Transverse colon (tissue), 4 donors: ENCODE measurements at regions not wholly inside any gene's neighbourhood (a gene's known extent, or its start where the extent isn't known, plus 50 kb on each side); places are given as distances from the start of the nearest gene placed in this dataset.

Source experiments
- DNase-seq: peaks from one replicate; pipeline ENCODE4 v3.0.0-alpha.2; 2019
- H3K27ac ChIP-seq, 4 donors: fragments of 200-600 bp; sonication (generic); 2 replicates each; pipeline ENCODE4 v1.5.1; 2016 to 2018; ENCODE audit warnings: inconsistent platforms in 4 of 4
- H3K27me3 ChIP-seq: fragments of 200-600 bp; sonication (generic); 2 replicates; pipeline ENCODE4 v1.5.1; 2017; ENCODE audit warnings: inconsistent platforms
- H3K36me3 ChIP-seq, 4 donors: fragments of 200-600 bp; sonication (generic); 2 replicates each; pipeline ENCODE4 v1.5.1; 2017 to 2019; ENCODE audit warnings: inconsistent platforms in 4 of 4
- H3K4me1 ChIP-seq, 4 donors: fragments of 200-600 bp; sonication (generic); 2 replicates each; pipeline ENCODE4 v1.5.1; 2017 to 2020; ENCODE audit warnings: inconsistent platforms in 4 of 4
- H3K4me3 ChIP-seq, 4 donors: fragments of 200-600 bp; sonication (generic); 1 replicate in 1 of 4; 2 replicates in 3 of 4; pipeline versions ENCODE4 v1.5.1 to v1.6.1; 2017 to 2019; ENCODE audit warnings: inconsistent platforms in 4 of 4
- H3K9me3 ChIP-seq, 2 donors: fragments of 200-600 bp; sonication (generic); 2 replicates each; pipeline ENCODE4 v1.5.1; 2017 to 2019; ENCODE audit warnings: inconsistent platforms in 2 of 2
- EP300 ChIP-seq: sonication (generic); formaldehyde crosslinking; IDR thresholded peaks from one replicate; pipeline ENCODE4 v1.6.1; 2017; ENCODE audit warnings: antibody characterized with exemption, low read depth
- POLR2A ChIP-seq: fragments of 450-650 bp; IDR thresholded peaks from one replicate; pipeline ENCODE4 v1.6.1; 2016; ENCODE audit warnings: antibody characterized with exemption, mild to moderate bottlenecking, moderate library complexity
- POLR2AphosphoS5 ChIP-seq, 3 donors: sonication (generic); formaldehyde crosslinking; IDR thresholded peaks; one replicate each; pipeline ENCODE4 v1.6.1; 2016; ENCODE audit warnings: antibody characterized with exemption in 3 of 3
- WGBS, 2 donors: methylation state at CpG; one replicate each; pipeline ENCODE4 v1.1.5; 2018; ENCODE audit warnings: low coverage in 1 of 2; 5-methylcytosine and 5-hydroxymethylcytosine counted together
- in situ Hi-C, 4 donors: fragments of 200-750 bp; cut with MboI; loops; one replicate each; pipeline versions ENCODE4 v1.15.0 to v1.15.1; 2017; ENCODE audit warnings: low sequenced_read_pairs in 3 of 4, low pct_ligation_motif_present in 1 of 4, low pct_unique_long_range_greater_than_20kb in 1 of 4
- intact Hi-C: fragments of 100-400 bp; cut with DNase I; formaldehyde crosslinking; loops from one replicate; pipeline ENCODE4 v1.15.1; 2023; ENCODE audit warnings: low total_unique reads
- TF ChIP-seq, protein P1 (sequence below), 5 experiments: fragments of 200-600 bp in 3 of 5; fragments of 450-650 bp in 2 of 5; sonication (generic) in 3 of 5; IDR thresholded peaks; 1 replicate in 2 of 5; 2 replicates in 3 of 5; pipeline ENCODE4 v1.5.1; 2016 to 2017; ENCODE audit warnings: antibody characterized with exemption in 5 of 5, inconsistent platforms in 3 of 5, mild to moderate bottlenecking in 2 of 5, moderate library complexity in 1 of 5

DNA sequence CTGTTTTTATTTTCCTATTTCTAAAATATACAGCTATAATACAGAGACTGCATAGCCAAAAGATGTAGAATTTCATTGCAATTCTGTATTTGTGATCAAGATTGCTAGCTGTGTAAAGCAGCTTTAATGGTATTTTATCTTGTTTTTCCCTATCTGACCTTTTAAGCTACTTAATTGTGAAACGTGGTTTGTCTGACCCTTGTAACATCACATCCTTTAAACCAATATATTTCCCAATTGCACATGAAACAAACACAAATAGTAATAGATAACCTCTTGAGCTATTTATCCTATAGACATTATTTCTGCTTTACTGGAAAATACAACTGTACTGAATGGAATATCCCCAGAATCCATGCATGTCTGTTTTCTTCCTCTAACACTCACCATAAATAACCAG lies 112.2 kb upstream of the PLPPR4 start:
- H3K9me3 ChIP-seq: no peaks in the 10 kb centered on the region
- intact Hi-C loops (no loop called here), in situ Hi-C loops (no loop called here)
- no peak overlapping the region for H3K4me3 ChIP-seq
- no peak overlapping the region for H3K27ac ChIP-seq
- no peaks in the 10 kb centered on the region for H3K27me3 ChIP-seq
- no peaks in the 10 kb centered on the region for H3K4me1 ChIP-seq
- 43 to 54% methylated on average over 1 of the region's 1 CpG for WGBS, 2 donors
- TF ChIP-seq, protein P1, sequence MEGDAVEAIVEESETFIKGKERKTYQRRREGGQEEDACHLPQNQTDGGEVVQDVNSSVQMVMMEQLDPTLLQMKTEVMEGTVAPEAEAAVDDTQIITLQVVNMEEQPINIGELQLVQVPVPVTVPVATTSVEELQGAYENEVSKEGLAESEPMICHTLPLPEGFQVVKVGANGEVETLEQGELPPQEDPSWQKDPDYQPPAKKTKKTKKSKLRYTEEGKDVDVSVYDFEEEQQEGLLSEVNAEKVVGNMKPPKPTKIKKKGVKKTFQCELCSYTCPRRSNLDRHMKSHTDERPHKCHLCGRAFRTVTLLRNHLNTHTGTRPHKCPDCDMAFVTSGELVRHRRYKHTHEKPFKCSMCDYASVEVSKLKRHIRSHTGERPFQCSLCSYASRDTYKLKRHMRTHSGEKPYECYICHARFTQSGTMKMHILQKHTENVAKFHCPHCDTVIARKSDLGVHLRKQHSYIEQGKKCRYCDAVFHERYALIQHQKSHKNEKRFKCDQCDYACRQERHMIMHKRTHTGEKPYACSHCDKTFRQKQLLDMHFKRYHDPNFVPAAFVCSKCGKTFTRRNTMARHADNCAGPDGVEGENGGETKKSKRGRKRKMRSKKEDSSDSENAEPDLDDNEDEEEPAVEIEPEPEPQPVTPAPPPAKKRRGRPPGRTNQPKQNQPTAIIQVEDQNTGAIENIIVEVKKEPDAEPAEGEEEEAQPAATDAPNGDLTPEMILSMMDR (IDR thresholded peaks at IDR 0.05): no peak
- TF ChIP-seq EP300: no peak
- TF ChIP-seq POLR2AphosphoS5 (IDR thresholded peaks at IDR 0.05): no peak
- no peak for TF ChIP-seq POLR2A
- DNase-seq: no peak
- H3K36me3 ChIP-seq: no peaks in the 10 kb centered on the region

DNA sequence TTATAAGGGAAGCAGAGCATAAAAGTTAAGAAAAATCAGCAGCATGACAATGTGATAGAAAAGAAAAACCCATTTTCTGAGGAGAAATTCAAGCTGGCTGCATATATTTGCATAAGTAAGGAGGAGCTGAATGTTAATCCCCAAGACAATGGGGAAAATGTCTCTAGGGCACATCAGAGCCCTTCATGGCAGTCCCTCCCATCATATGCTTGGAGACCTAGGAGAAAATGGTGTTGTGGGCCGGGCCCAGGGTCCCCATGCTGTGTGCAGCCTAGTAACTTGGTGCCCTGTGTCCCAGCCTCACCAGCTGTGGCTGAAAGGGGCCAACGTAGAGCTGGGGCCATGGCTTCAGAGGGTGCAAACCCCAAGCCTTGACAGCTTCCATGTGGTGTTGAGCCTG lies 100.6 kb upstream of the PLPPR4 start:
- in situ Hi-C loops: no loop called here
- H3K36me3 ChIP-seq: no peaks in the 10 kb centered on the region
- H3K9me3 ChIP-seq: no peaks in the 10 kb centered on the region
- no peak for DNase-seq
- TF ChIP-seq, protein P1 (IDR thresholded peaks at IDR 0.05): no peak
- TF ChIP-seq EP300: no peak
- no peak for TF ChIP-seq POLR2AphosphoS5 (IDR thresholded peaks at IDR 0.05)
- no peak for TF ChIP-seq POLR2A
- H3K4me3 ChIP-seq: no peak overlapping the region
- intact Hi-C loops: no loop called here
- WGBS, 2 donors: 30 to 43% methylated on average over 1 to 2 of the region's 2 CpGs
- H3K27ac ChIP-seq: no peak overlapping the region
- no peaks in the 10 kb centered on the region for H3K27me3 ChIP-seq
- no peaks in the 10 kb centered on the region for H3K4me1 ChIP-seq

DNA sequence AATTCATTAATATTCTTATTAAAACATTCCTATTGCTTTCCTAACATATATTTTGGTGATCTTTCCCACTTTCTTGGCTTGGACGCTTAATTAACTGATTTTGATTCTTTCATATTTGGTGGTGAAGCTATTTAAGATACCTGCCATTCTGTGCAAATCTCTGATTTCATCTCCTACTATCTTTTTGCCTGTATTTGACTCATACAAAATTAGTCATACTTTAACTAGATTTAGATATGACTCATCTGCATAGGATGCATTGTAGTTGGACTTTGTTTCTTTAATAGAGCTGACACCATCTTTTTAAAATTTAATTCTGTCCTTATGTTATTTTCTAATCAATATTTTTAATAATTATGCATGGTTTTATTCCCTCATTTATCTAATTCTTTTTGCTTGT lies 93.8 kb upstream of the PLPPR4 start:
- H3K36me3 ChIP-seq: no peaks in the 10 kb centered on the region
- H3K4me3 ChIP-seq: no peak overlapping the region
- DNase-seq: no peak
- no peak overlapping the region for H3K27ac ChIP-seq
- H3K9me3 ChIP-seq: no peaks in the 10 kb centered on the region
- no peaks in the 10 kb centered on the region for H3K4me1 ChIP-seq
- 82 to 87% methylated on average over 1 of the region's 1 CpG for WGBS, 2 donors
- no peaks in the 10 kb centered on the region for H3K27me3 ChIP-seq
- TF ChIP-seq POLR2AphosphoS5 (IDR thresholded peaks at IDR 0.05) (no peak), EP300 (no peak), POLR2A (no peak)
- TF ChIP-seq, protein P1 (IDR thresholded peaks at IDR 0.05): no peak
- intact Hi-C loops (no loop called here), in situ Hi-C loops (no loop called here)

DNA sequence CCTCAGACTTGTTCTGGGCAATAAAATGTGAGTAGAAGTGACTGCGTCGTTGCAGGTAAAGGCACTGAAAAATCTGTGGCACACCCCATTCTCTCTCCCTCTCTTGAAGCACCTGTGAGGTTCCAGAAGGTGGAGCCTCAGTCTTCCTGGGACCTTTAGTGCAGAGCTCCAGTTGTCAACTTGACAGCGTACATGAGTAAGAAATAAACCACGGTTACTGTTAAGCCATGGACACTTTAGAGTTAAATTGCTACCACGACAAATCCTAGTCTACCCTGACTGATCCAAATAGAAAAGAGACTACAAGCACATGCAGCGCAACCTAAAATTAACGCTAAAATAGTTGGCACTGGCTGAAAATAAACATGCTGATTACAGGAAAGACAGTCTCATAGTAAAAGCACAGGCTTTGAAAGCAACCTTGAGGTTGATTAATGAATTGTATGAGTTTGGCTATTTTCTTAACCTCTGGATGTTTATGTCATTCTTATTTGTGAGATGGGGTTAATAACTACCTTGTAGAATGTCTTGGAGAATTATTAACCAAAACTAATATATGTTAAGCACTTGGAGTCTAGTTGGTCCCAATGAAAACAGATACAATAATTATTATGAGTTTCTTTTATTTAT lies 93.0 kb upstream of the PLPPR4 start:
- intact Hi-C loops: no loop called here
- TF ChIP-seq POLR2A (no peak), EP300 (no peak), POLR2AphosphoS5 (IDR thresholded peaks at IDR 0.05) (no peak)
- TF ChIP-seq, protein P1 (IDR thresholded peaks at IDR 0.05): no peak
- no peaks in the 10 kb centered on the region for H3K27me3 ChIP-seq
- H3K4me3 ChIP-seq: no peak overlapping the region
- no peaks in the 10 kb centered on the region for H3K4me1 ChIP-seq
- no peaks in the 10 kb centered on the region for H3K9me3 ChIP-seq
- H3K36me3 ChIP-seq: no peaks in the 10 kb centered on the region
- in situ Hi-C loops: no loop called here
- DNase-seq: no peak
- H3K27ac ChIP-seq: no peak overlapping the region
- 40 to 57% methylated on average over 1 to 7 of the region's 7 CpGs for WGBS, 2 donors
